Ascending aorta (tissue), 2 donors: ENCODE measurements at regions not wholly inside any gene's neighbourhood (a gene's known extent, or its start where the extent isn't known, plus 50 kb on each side); places are given as distances from the start of the nearest gene placed in this dataset.
"Not testable (repeated sequence)": the region's sequence is repeated elsewhere in the genome, so short reads cannot be mapped to it uniquely, and the experiment has no call there.

Source experiments
- DNase-seq, 2 donors: peaks; one replicate each; pipeline ENCODE4 v3.0.0-alpha.2; 2019; ENCODE audit warnings: low spot score in 2 of 2
- H3K27ac ChIP-seq, 2 donors: fragments of 200-600 bp; sonication (generic); one replicate each; pipeline ENCODE4 v1.5.1; 2016 to 2017; ENCODE audit warnings: mild to moderate bottlenecking in 1 of 2
- H3K27me3 ChIP-seq: fragments of 200-600 bp; sonication (generic); one replicate; pipeline ENCODE4 v1.5.1; 2017
- H3K36me3 ChIP-seq, 2 donors: fragments of 200-600 bp; sonication (generic); one replicate each; pipeline ENCODE4 v1.5.1; 2016
- H3K4me1 ChIP-seq, 2 donors: fragments of 200-600 bp; sonication (generic); one replicate each; pipeline ENCODE4 v1.5.1; 2016 to 2017; ENCODE audit warnings: mild to moderate bottlenecking in 1 of 2
- H3K4me3 ChIP-seq, 2 donors: fragments of 200-600 bp; sonication (generic); one replicate each; pipeline ENCODE4 v1.5.1; 2016 to 2017; ENCODE audit warnings: mild to moderate bottlenecking in 1 of 2
- H3K9me3 ChIP-seq, 2 donors: fragments of 200-600 bp; sonication (generic); one replicate each; pipeline ENCODE4 v1.5.1; 2016
- CTCF ChIP-seq, 3 experiments: fragments of 200-600 bp in 2 of 3; fragments of 450-650 bp in 1 of 3; sonication (generic) in 2 of 3; IDR thresholded peaks; one replicate each; pipeline ENCODE4 v1.5.1; 2016 to 2019; ENCODE audit warnings: antibody characterized with exemption in 3 of 3, mild to moderate bottlenecking in 1 of 3, moderate library complexity in 1 of 3
- intact Hi-C: fragments of 100-400 bp; cut with DNase I; formaldehyde crosslinking; loops from one replicate; pipeline ENCODE4 v1.15.1; 2023

- intact Hi-C loops: no loop called here
- TF ChIP-seq CTCF (IDR thresholded peaks at IDR 0.05): no peak
- no peak overlapping the region for H3K4me3 ChIP-seq
- DNase-seq: no peak
- no peaks in the 10 kb centered on the region for H3K4me1 ChIP-seq
- no peak overlapping the region for H3K27ac ChIP-seq
- H3K9me3 ChIP-seq: no peaks in the 10 kb centered on the region
- no peaks in the 10 kb centered on the region for H3K36me3 ChIP-seq
- H3K27me3 ChIP-seq: no peaks in the 10 kb centered on the region
Observed at GRCh38 chr2:62654876-62655359, 50.6 kb upstream of the EHBP1 start.

- no peaks in the 10 kb centered on the region for H3K9me3 ChIP-seq
- intact Hi-C loops: no loop called here
- H3K36me3 ChIP-seq: no peaks in the 10 kb centered on the region
- no peak overlapping the region for H3K27ac ChIP-seq
- no peak overlapping the region for H3K4me3 ChIP-seq
- no peak for DNase-seq
- H3K4me1 ChIP-seq: no peaks in the 10 kb centered on the region
- TF ChIP-seq CTCF (IDR thresholded peaks at IDR 0.05): no peak
- H3K27me3 ChIP-seq: no peaks in the 10 kb centered on the region
Observed at GRCh38 chr2:62654423-62654791, 51.1 kb upstream of the EHBP1 start.

- Histone ChIP-seq H3K27ac (no peak overlapping the region), H3K9me3 (no peaks in the 10 kb centered on the region), H3K27me3 (no peaks in the 10 kb centered on the region), H3K4me3 (no peak overlapping the region), H3K4me1 (no peaks in the 10 kb centered on the region), H3K36me3 (no peaks in the 10 kb centered on the region)
- intact Hi-C loops: no loop called here
- no peak for DNase-seq
- no peak for TF ChIP-seq CTCF (IDR thresholded peaks at IDR 0.05)
Observed at GRCh38 chr2:62653582-62654422, 51.7 kb upstream of the EHBP1 start.

GRCh38 chr2:62649087-62649486, 56.4 kb upstream of the EHBP1 start:
- H3K27me3 ChIP-seq, H3K36me3 ChIP-seq, H3K4me3 ChIP-seq, H3K27ac ChIP-seq, intact Hi-C loops, H3K9me3 ChIP-seq, H3K4me1 ChIP-seq, DNase-seq: not testable (repeated sequence)

GRCh38 chr2:62643100-62643471, 62.4 kb upstream of the EHBP1 start:
- no peak for TF ChIP-seq CTCF (IDR thresholded peaks at IDR 0.05)
- no peaks in the 10 kb centered on the region for H3K36me3 ChIP-seq
- DNase-seq: no peak
- no peaks in the 10 kb centered on the region for H3K27me3 ChIP-seq
- no peak overlapping the region for H3K4me3 ChIP-seq
- intact Hi-C loops: no loop called here
- H3K9me3 ChIP-seq: no peaks in the 10 kb centered on the region
- no peak overlapping the region for H3K27ac ChIP-seq
- no peaks in the 10 kb centered on the region for H3K4me1 ChIP-seq

- Histone ChIP-seq H3K4me1 (no peaks in the 10 kb centered on the region), H3K36me3 (no peaks in the 10 kb centered on the region), H3K27me3 (no peaks in the 10 kb centered on the region), H3K9me3 (no peaks in the 10 kb centered on the region), H3K4me3 (no peak overlapping the region), H3K27ac (no peak overlapping the region)
- no peak for TF ChIP-seq CTCF (IDR thresholded peaks at IDR 0.05)
- intact Hi-C loops: no loop called here
- no peak for DNase-seq
Observed at GRCh38 chr2:62642429-62643099, 62.9 kb upstream of the EHBP1 start.
